GM20000 (cell line): ENCODE measurements at regions not wholly inside any gene's neighbourhood (a gene's known extent, or its start where the extent isn't known, plus 50 kb on each side); places are given as distances from the start of the nearest gene placed in this dataset.

Experiments
- DNase-seq: peaks from one replicate; pipeline ENCODE4 v3.0.0; 2012; ENCODE audit warnings: low spot score
- CTCF ChIP-seq: IDR thresholded peaks from 2 replicates; pipeline ENCODE4 v1.5.1; 2012; ENCODE audit warnings: mild to moderate bottlenecking, control low read depth; ENCODE audit errors: extremely low read depth, missing control alignments

GRCh38 chr17:77468897-77469296, 328.1 kb downstream of the SEC14L1 start:
- TF ChIP-seq CTCF, result no peak
- no peak for DNase-seq

GRCh38 chr17:77470330-77470786, 329.6 kb downstream of the SEC14L1 start:
- DNase-seq, result no peak
- no peak for TF ChIP-seq CTCF

GRCh38 chr17:77470800-77471733, 330.3 kb downstream of the SEC14L1 start:
- DNase-seq, result no peak
- no peak for TF ChIP-seq CTCF

- TF ChIP-seq CTCF, result no peak
- DNase-seq, result no peak
Observed at GRCh38 chr17:77471984-77472461, 331.3 kb downstream of the SEC14L1 start.

- DNase-seq, result peak; percentile 51
- no peak for TF ChIP-seq CTCF
Observed at GRCh38 chr17:77472468-77473310, 331.9 kb downstream of the SEC14L1 start.

- DNase-seq, result no peak
Observed at GRCh38 chr17:77473615-77474226, 333.0 kb downstream of the SEC14L1 start.

More at GRCh38 chr17:77473615-77474226, 333.0 kb downstream of the SEC14L1 start:
- no peak for TF ChIP-seq CTCF
